NCI-H1105 (cell line): ENCODE measurements at regions not wholly inside any gene's neighbourhood (a gene's known extent, or its start where the extent isn't known, plus 50 kb on each side); places are given as distances from the start of the nearest gene placed in this dataset.

Experiments
- DNase-seq: peaks from one replicate; lab custom pipeline; 2025; lab: John Stamatoyannopoulos, UW

DNA sequence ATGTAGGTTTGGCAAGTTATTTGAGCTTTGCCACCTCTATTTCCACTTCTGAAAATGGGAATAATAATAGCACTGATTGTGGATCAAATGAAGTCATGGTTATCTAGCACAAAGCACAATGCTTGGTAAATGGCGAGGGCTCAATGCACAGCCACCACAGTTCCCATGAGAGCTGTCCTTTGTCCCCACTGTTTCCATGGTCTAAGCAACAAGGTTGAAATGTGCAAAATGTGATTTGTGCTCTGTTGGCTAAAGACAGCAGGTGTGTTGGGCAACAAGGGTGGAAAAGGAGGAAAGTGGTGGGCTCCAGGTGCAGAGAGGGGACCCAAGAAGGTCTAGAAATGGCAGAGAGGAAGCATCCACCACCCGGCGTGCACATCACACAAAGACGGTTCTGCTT, 200.5 kb downstream of the TRIM29 start:
- DNase-seq, result no peak

DNA sequence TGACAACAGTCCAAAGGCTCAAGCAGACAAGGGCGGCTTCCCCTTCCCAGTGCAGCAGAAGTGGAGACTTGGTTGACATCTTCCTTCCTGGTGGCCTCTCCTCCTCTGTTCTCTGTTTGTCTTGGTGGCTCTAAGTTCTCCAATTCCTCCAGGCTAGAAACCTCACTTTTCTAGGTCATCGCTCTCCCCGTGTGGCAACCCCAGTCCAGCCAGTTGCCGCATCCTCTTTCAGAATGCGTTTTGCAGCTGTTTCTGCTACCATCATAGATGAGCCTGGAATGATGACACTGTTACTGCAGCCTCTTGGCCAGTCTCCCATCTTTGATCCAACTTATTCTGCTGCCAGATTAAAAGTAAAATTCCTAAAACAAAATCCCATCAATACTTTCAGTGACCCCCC, 201.5 kb downstream of the TRIM29 start:
- no peak for DNase-seq

- no peak for DNase-seq
Measured at GRCh38 chr11:119935349-119935925, 202.5 kb downstream of the TRIM29 start.

GRCh38 chr11:119934866-119935265, 203.0 kb downstream of the TRIM29 start:
- DNase-seq, result no peak

DNA sequence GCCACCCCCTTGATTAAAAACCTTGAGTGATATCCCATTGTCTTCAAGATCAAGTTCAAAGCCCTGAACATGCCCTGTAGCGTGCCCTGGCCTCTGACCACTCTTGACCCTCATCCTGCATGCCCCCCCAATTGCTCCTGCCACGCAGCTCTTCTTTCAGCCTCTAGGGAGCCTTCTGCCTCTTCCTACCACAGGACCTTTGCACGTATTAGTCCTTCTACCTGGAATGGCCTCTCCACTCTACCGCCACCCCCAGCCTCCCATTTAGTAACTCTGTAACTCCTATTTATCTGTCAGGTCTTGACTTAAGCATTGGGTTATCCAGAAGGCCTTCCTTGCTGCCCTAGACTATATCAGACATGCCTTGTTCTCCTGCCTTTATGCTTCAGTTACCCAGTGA, 203.6 kb downstream of the TRIM29 start:
- DNase-seq, result no peak

DNA sequence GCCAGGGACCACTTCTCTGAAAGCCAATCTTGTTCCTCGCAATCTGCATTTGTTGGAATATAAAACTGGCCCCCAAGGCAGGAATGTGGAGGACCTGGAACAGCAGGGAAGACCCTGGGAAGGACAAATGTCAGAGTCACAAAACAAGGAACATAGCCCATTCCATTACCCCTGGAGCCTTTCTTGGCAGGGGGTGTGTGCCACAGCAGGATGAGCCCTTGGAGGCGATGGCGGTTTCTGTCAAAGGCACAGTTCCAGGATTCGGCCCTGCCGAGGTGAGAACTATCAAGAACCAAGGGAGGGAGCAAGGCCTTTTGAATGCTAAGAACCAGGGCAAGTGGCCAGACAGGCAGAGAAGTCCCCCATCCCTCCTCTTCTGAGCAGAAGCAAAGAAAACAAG, 204.3 kb downstream of the TRIM29 start:
- no peak for DNase-seq

GRCh38 chr11:119932828-119933562, 204.0 kb upstream of the NECTIN1 start:
- no peak for DNase-seq

GRCh38 chr11:119928047-119928446, 199.0 kb upstream of the NECTIN1 start:
- DNase-seq, result no peak

GRCh38 chr11:119924017-119924416, 195.0 kb upstream of the NECTIN1 start:
- no peak for DNase-seq

- DNase-seq, result no peak
Measured at GRCh38 chr11:119921571-119921970, 192.6 kb upstream of the NECTIN1 start.

GRCh38 chr11:119920666-119921387, 191.8 kb upstream of the NECTIN1 start:
- DNase-seq, result no peak

GRCh38 chr11:119919656-119920055, 190.7 kb upstream of the NECTIN1 start:
- no peak for DNase-seq

DNA sequence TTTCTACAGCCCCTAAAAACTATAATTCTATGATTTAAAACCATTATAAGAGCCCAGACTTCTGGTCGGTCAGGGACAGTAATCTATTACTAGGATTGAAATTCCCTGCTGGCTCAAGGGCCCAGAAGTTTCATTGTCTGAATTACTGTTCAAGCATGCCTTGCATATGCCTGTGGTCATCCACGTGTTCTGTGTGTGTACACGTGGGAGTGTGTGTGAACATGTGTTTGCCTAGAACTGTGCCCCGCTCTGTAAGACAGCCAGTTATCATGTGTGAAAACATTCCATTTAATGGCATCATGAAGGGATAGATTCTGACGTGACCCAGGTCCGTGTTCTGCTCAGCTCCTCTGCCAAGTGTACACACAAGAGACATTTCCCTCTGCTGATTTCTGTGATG, 189.3 kb upstream of the NECTIN1 start:
- no peak for DNase-seq

DNA sequence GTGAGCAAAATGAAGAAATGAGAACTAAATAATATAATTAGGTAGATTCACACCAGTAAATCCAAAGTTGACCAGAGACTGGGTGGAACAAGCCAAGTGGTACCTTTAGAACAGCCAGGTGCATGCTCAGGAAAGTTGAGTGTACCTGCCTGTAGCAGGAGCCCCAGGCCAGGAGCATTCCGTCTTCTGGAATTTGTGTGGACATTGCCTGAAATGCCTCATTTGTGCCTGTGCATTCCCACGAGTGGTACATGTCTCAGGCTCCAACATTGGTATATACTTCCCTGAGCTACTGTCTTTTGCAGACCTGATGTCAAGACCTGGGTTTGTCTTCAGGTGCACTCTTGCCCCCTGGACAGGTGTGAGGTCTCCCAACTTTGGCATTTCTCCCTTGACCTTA, 187.6 kb upstream of the NECTIN1 start:
- DNase-seq, result no peak

GRCh38 chr11:119912229-119912628, 183.2 kb upstream of the NECTIN1 start:
- DNase-seq, result peak; percentile 88

DNA sequence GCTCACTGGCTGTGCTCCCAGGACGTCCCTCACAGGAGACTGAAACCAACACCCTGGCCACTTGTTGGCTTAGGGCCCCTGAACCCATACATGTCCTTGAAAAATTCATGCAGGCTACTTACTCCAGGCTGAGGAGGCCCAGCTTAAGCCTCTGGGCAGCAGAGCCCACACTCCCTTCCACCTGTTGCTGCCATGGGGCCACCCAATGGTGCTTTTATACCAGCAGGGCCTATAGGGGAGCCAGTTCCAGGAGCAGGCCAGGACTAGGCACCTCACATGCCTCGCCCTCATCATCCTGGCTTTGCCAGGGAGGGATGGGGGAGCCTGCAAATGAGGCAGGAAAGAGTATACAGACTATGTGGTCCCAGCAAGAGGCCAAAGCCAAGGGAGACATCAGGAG, 181.7 kb upstream of the NECTIN1 start:
- DNase-seq, result no peak

DNA sequence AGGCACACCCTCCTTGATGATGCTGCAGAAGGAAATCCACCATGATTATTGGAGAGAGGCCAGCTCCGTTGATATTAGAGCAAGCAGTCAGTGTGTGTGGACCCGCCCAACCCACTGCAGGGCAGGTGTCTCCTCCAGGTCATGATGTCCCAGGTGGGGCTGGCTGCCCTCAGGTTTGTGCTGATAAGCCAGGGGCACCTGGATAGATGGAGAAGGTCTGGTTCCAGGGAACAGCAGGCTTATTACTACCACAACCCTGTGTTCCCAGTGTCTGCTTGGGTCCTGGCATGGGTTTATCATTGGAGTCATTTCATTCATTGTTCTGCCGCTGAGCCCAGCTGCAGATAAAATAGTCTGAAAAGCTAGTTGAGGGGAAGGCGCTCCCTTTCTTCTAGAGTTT, 181.1 kb upstream of the NECTIN1 start:
- DNase-seq, result peak; percentile 6

DNA sequence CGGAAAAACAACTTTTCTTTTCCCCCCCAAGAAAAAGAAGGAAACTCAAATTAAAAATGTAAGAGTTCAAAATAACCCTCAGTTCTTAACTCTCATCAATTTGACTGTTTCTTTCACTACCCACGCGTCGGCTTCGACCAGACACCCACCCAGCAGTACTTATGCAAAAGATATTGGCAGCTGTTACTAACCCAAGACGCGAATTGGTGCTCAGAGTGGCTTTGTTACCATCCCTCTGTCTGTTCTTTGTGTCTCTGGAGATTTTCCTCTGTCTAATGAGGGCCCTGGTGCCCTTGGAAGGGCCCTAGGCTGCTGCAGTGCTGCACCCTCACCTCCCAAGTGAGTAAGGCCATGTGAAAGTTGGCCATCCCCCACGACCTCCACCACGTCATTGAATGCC, 180.5 kb upstream of the NECTIN1 start:
- DNase-seq, result no peak

- DNase-seq, result no peak
Measured at GRCh38 chr11:119909077-119909476, 180.1 kb upstream of the NECTIN1 start.

GRCh38 chr11:119908573-119908904, 179.5 kb upstream of the NECTIN1 start:
- no peak for DNase-seq

DNA sequence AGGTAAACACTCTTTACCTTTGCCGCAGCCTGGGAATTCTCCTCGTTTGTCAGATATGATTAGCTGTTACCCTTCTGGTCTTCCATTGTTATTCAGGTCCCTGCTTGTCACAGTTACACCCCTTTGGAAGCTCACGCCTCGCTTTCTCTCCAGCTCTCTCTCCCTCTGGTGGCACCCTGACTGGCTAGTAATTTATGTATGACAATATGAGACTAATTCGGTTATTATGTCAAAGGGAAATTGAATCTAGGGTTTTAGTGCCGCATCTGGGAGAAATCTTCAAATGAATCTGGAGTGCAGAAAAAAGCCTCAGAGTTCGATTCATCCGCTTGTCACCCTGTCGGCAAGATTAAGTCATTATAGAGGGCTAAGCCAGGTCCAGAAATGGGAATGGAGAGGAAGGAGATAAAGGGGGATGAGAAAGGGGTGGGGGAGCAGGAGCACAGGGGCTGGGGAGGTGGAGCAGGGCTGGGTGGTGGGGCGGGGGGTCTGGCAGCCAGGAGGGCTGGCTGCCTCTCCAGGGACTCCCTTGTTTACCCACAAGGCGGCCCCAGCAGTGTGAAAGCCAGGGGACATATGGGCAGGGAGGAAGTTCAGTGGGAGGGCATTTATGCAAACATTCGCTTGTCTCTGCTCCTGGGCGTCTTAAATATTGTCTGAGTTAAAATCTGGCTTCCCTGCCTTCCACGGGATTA, 179.0 kb upstream of the NECTIN1 start:
- no peak for DNase-seq

DNA sequence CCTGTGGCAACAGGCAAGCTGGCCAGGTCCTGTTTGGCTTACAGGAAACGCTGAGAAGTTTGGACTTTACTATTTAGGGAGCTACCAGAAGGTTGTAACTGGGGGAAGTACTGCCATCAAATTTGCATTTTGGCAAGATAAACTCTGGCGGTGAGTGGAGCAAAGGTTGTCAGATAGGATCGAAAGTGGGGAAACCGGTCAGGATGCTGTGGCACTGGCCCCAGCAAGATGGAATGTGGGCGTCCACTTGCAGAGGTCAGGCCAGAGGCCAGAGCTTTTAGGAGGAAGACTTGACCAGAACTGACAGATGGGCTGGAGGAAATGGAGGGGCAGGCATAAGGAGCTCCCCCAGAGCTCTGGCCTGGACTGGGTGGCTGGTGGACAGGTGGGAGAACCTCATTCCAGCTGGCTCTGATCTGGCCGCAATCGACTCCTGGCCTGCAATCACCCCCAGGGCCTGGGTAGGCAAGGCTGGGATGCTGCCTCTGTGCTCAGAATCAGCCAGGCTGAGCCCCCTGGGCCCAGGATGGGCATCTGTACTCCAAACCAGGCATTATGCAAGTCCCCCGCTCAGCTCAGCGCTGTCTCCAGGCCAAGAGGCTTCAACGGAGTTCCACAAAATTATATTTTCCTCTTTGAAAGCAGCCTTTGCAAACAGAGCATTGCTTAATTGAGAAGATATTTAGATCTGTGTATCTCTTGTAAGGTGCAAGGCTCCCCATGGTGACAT, 178.3 kb upstream of the NECTIN1 start:
- DNase-seq, result no peak
